HG03139 (cell line): ENCODE measurements at regions not wholly inside any gene's neighbourhood (a gene's known extent, or its start where the extent isn't known, plus 50 kb on each side); places are given as distances from the start of the nearest gene placed in this dataset.

ENCODE experiments used
- ATAC-seq: cut with Tn5 transposase; IDR thresholded peaks from one replicate; pipeline ENCODE4 v1.9.1; 2021; ENCODE audit not compliant: unreplicated experiment

DNA sequence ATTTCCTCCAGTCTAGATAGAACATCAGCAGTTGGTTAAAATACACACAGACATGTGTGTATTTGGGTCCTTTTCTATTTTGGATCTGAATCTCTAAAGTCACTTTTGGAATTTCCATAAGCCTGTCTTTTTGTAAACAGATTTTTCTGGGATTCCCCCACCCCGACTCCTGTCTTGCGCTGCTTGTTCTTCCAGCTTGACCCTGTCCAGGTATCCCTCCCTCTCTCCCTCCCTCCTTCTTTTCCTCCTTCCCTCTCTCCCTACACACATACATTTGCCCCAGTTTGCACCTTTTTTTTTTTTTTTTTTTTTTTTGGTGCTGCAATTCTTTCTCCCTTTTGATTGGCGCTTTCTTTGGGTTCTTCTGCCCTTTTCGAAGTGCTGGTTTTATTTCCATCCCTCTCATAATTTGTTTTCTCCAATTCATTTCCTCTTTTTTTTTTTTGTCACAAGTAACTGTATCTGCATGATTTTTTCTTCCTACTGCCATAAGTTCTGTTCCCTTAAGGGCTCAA lies 114.8 kb upstream of the SERTAD2 start:
- ATAC-seq: no peak

DNA sequence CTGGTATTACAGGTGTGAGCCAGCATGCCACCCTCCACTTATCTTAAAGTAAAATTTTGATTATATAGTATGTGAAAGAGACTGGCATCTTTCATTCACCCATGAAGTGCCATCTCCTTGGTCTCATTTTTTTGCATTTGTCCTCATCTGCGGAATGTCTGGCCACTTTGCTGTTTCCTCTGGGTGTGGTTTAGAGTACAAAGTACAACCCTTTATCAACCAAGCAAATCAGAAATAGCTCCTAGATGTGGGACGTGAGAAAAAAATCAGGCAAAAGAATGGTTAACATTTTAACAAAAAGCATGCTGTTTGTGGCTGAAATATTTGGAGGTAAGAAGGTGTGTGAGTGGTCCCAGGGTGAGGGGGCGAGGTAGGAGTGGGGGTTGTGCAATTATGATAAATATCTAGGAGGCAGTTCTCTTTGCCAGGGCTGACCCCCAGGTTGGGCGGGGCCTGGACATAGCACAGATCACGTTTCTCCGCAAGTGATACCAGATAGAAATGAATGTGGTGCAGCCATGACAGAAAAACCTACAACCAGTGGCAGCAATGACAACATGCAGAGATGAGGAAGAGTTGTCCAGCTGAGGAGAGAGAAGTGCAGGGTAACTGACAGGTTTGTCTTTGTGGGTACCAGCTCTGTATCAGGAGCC lies 115.8 kb upstream of the SERTAD2 start:
- no peak for ATAC-seq

DNA sequence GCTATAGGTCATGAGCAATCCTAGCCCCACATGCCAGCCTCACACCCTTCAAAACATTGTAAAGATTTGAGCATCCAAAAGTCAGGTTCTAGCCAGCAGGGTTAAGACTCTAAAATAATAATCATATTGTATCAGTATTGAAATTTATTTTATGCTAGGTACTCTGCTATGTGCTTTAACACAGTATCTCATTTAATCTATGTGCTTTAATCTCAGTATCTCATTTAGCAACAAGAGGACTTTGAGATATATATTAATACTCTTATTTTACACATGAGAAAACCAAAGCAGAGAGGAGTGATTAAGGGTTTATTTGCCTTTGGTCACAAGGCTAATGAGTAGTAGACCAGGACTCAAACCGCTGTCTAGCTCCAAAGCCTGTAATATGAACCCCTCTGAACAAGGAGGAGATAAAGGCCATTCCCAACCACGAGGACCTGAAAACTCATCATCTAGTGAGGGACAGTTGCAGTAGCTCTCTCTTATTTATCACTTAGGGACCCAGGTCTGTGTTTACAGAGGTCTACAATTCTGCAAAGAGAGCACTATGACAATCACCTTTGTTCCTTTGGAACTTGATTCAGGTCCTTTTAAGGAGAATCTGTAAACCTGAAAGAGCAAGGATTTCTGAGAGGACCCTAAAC lies 116.5 kb upstream of the SERTAD2 start:
- no peak for ATAC-seq

DNA sequence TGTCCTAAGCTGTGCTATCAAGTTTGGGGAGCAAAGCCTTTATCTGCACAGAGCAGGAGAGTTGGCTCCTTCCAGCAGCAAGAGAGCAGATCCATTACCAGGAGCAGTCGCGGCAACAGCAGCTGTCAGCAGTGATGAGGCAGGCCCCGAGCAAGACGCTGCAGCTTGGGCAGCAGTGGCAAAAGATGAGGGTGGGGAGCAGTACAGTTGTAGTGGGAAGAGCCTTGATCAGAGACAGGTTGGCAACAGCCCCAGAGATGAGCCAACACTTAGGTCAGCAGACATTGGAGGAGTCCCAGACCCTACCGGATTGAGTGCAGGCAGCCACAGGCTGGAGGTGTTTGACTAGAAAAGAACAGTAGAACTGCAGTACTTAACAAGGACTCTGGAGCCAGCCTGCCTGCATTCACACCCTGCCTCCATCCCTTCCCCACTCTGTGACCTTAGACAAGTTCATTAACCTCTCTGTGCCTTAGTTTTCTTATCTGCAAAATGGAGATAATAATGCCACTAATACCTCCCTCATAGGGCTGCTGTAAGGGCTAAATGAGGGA lies 117.1 kb upstream of the SERTAD2 start:
- ATAC-seq: no peak

DNA sequence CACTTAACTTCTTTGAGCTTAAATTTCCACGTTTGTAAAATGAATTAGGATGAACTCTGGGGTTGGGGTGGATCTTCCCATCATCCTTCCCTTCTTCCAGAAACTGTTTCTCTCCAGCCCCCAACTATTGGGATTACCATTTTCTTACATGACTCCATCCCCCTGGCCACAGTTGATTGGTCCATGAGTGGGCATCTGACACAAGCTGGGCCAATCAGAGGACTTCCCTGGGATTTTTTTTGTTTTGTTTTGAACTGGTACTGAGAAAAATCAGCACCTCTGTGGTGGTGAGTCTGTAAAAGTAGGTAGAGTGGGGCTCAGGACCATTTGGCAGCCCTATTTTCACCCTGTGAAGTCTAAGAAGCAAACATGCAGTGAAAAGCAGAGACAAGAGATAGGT lies 118.0 kb upstream of the SERTAD2 start:
- ATAC-seq: no peak

DNA sequence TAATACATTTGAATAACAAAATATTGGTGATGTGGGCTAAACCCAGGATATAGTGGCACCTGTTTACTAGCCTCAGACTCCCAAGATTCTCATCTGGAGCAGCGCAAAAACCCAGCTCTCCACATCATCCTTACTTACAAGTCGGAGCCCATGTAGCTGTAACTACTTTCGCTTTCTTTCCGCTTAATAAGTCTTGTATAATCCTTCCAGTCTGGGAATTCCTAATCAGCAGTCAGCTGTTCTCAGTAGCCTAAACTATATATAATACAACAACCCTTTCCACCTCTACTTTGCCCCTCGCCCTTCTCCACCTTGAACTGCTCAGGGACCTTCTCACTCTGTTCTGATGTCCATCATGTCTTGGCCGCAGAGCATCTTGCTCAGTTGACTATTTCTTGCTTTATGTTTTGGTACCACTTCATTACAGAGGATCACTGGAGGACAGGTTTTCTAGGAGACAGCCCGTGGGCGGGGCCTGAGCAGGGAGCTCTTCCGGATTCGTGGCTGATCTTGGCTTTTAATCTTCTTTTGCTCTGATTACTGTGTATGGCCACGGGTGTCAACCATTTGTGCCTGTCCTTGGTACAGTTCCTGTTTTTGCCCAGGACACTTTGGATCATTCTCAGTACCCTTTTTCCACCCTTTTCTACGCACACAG lies 119.9 kb upstream of the SERTAD2 start:
- no peak for ATAC-seq

DNA sequence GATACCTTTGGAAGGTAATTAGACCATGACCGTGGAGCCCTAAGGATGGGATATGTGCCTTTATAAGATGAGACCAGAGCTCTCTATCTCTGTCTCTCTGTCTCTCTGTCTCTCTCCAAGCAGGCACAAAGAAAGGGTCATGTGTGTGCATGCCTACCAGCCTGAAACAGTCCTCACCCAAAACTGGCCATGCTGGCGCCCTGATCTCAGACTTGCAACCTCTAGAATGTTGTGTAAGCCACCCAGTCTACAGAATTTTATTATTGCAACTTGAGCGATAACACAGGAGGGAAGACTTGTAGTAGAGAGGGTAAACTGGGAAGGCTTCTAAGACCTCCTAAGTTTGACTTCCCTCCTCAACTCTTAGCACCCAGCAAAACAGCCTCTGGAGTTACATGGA lies 124.1 kb upstream of the SERTAD2 start:
- no peak for ATAC-seq

DNA sequence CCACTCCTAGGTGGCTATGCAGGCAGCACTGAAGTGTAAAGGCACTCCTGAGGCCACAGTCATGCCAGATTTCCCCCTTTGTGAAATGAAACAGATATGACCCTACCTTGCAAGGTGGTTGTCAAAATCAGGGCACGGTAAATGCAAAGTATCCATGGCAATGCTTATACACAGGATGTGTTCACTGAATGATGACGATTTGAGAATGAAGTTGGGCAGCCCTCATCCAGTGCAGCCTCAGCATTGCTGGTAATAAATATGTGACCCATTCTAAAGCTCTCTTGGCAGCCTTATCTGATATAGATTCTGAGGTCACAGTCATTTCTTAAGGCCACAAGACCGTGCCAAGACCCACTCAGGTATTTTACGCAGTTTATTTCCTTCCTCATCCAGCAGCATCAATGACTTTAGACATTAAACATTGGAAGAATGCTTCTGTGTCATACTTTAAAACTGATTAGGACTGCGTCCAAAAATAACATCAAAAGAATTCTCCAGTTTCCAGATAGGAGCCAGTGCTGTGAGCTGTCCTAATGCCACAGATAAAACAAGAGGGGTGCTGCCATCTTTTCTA lies 125.5 kb upstream of the SERTAD2 start:
- no peak for ATAC-seq

DNA sequence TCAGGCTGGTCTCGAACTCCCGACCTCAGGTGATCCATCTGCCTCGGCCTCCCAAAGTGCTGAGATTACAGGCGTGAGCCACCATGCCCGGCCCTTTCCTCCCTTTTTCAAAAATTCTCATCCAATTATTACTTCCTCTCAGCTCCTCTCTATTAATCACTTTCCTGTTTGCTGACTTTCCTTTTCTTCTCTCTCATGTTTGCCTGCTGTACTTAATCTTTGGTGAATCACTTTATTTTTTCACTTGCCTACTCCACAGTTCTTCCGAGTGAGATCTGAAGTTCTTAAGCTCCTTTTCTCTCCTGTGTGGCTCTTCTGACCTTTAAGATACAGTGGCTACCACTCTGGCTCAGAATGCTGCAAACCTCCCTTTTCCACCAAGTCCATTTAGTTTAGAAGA lies 126.3 kb upstream of the SERTAD2 start:
- ATAC-seq: no peak

DNA sequence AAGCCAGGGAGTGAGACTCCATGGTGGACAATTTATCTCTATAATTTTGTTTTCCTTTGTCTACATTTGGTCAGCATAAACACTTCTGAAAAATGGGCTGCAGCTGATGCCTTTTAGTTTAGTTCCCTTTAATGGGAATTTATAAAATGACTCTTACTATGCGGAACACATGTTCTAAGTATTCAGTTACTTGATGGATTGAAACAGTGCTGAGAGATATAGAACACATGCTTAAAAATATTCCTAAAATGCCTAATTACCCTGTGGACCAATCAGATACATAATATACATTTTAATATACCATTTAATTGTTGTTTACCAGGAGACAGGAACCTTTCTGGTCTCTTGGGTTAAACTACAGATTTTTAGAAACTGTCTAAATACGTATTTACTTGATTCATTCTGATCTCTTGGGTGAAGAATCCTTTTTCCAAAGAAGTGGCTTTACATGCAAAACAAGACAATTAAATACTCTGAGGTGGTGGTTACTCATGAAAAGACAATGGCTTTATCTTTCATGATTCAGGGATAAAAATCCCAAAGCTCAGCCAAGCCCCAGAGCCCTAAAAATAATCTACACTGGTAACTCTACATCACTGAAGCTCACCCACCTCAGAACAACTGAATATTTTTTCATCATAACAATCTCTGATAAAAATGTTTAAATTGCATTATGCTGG lies 128.1 kb upstream of the SERTAD2 start:
- no peak for ATAC-seq

DNA sequence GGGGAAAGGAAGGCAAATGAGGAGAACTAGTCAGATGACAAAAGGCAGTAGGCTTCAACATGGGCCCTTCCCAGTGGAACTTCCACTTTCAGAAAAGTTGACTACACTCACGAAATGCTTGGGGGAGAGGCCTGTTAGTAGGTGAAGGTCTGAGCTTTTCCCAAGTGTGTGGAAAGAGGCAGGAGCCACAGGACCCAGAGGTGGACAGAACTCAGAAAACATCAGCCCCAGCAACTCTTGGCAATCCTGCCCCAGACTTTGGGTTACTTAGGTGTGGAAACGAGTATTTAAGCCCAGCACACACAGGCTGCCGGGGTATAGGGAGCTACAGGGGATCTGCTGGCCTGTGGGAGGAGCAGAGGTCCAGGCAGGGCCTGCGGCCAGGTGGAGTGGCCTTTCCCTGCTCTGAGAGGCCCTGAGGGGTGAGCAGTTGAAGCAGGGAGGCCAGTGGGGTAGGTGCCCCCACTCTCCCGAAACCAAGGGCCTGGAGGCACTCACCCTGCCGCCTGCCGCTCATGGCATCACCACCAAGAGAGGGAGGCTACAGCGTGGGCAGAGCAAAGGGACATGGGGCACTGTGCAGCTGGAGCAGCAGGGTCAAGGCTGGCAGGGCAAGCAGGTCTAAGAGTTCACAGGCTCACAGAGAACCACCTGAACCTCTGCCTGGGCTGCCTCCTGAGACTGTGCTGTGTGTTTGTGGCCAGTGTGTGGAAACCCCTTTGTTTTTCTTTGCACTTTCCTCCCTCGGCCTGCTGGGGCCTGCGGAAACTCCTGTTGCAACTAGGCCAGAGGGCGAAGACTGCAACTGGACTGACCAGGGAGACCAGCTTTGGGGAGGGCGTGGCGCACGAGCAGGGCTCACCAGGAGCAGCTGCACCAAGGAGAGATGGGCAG lies 130.7 kb upstream of the SERTAD2 start:
- ATAC-seq: no peak

DNA sequence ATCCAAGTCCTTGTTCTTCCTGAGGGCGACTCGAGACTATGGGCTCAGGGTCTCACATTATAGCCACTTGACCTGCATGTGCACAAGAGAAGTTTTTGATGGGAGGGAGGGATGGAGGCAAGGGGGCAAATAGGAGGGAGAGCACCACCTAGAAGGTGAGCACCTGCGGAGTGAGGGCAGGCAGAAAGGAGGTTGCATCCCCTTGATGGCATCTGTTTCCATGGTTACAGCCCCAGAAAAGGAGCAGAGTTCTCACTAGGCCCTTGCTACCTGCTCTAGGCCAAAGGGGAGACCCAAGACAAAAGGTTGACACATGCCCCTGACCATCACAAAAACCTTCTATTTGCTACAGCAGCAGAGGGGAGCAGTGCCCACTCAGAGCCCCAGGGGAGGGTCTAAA lies 131.5 kb upstream of the SERTAD2 start:
- ATAC-seq: no peak

DNA sequence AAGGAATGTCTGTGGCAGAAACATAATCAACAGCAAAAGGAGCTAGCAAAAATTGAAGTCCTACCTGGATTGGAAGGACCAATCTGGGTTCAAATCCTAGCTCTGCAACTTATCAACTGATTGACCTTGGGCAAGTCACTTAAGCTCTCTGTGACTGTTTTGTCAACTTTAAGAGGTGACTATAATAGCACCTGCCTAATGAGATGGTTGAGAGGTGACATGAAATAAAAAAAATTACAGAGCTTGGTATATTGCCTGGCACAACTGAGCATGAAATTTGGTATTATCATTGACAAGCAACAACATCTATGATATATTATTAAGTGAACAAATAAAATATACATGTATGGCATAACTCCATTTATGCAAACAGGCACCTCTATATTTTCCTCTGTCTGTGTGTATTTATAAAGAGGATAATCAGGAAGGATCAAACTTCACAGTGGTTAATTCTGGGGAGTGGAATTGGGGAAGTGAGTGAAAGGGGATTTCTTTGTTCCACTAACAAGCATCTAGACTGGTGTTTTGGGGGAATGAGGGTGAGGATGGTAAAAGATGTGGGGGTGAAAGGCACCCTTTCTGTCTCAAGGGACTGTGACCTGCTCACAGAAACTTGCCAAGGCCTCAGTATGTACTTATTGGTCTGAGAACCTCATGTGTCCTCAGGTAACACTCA lies 132.8 kb upstream of the SERTAD2 start:
- ATAC-seq: no peak

DNA sequence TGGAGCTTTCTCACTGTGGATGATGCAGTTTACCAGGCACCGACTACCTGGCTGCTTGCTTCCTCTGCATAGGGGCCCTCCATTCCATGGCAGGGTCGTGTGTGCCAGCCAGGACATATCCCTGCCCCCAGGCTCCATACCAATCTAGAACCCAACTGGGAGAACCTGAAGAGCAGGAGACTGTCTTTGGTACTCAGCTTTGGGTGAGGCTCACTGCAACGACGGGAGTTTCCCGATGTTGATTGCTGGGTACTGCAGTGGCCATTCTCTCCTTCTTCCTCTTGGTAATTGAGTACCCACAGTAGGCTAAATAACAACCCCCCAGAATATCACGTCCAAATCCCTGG lies 133.3 kb upstream of the SERTAD2 start:
- ATAC-seq: no peak

DNA sequence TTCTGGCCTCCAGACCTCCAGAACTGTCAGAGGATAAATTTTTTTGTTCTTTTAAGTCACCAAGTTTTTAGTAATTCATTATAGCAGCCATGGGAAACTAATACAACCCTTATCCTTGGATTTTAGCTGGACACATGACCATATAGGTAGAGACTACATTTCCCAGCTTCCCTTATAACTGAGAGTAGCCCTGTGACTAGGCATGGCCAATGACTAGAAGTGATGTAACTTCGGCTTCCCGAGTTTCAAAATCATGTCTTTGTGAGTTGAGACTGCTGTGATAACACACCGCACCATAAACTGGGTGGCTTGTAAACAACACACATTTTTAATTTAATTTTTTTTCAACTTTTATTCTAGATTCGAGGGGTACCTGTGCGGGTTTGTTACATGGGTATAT lies 134.0 kb upstream of the SERTAD2 start:
- no peak for ATAC-seq

DNA sequence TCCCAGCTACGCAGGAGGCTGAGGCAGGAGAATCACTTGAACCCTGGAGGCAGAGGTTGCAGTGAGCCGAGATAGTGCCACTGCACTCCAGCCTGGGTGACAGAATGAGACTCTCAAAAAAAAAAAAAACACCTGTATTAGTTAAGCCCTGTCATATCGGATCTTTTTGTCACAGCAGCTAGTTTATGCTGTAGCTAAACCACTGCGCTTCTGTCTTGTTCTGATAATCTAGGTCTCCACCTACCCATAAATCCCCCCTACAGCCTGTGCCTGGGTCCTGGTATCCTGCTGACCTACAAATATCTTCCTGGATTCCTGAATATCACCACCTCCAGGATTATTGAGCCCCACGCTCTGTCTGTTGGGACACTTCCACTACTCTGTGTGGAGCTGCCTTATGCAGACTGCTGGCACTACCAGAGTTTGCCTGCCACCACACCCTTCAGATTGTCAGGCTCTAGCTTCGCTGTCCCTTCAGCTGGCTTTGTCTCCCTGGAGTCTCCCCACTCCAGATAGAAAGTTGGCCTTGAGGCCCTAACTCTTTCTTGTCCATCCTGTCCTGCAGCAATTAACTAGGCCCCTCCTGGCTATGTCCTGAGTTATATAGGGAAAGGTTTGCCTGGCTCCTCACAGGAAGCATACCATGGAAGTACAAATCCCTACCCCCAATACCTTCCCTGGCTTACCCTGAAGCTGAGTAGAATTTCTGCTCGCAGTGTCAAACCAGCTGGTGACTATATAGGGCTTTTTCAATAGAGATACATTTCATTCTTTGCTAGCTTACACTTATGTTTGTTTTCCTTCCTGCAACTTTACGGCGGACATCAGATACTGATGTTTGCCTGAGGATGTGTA lies 136.0 kb upstream of the SERTAD2 start:
- ATAC-seq: no peak

DNA sequence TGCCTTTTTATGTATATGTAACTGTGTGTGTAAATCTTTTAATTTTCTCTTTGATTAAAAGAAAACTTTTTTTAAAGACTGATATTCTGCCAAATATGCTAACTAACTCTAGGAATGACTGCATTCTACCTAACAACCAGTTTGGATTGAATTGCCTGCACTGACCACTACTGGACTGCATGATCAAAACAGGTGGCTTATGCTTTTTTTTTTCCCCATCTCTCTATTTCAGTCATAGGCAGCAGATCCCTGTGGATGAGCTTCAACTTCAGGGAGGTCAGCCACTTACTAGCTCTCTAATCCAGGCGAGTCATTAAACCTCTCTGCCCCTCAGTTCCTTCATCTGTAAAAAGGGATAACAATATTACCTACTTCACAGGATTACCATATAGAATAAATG lies 138.6 kb upstream of the SERTAD2 start:
- no peak for ATAC-seq

DNA sequence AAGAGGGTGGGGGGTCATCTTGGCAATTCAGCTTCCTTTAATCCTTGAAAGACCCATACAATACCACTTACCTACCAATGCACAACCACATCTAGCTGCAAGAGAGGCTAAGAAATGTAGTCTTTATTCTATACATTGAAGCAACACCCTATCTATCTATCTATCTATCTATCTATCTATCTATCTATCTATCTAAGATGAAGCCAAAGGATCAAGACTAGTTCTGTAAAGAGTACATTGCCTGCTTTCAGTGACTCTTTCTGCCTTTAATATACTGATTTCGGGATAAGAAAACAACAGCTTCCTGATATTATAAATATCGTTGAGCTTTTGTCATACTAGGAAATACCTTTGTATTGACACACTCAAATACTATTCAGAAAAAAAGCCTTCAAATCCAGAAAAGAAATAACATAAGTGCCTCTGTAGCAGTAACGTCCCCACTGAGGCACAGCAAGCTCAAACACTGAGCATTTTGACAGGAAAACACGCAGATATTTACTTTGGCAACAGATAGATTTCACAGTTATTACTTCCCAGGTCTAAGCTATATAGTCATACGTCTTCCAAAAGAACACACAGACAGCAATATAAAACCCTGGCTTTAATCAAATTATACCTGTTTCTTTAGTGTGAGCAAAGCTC lies 139.4 kb upstream of the SERTAD2 start:
- ATAC-seq: no peak
